GM12878 (cell line): ENCODE measurements at regions not wholly inside any gene's neighbourhood (a gene's known extent, or its start where the extent isn't known, plus 50 kb on each side); places are given as distances from the start of the nearest gene placed in this dataset.

ENCODE experiments used
- POLR2A ChIP-seq: IDR thresholded peaks from 2 replicates; pipeline ENCODE4 v1.6.1; 2011; ENCODE audit warnings: low read depth, mild to moderate bottlenecking, low read length
- TF ChIP-seq, protein P1 (sequence below): IDR thresholded peaks from 2 replicates; pipeline ENCODE4 v1.6.1; 2012; ENCODE audit warnings: low read depth, low read length, improper control_type of control experiment

DNA sequence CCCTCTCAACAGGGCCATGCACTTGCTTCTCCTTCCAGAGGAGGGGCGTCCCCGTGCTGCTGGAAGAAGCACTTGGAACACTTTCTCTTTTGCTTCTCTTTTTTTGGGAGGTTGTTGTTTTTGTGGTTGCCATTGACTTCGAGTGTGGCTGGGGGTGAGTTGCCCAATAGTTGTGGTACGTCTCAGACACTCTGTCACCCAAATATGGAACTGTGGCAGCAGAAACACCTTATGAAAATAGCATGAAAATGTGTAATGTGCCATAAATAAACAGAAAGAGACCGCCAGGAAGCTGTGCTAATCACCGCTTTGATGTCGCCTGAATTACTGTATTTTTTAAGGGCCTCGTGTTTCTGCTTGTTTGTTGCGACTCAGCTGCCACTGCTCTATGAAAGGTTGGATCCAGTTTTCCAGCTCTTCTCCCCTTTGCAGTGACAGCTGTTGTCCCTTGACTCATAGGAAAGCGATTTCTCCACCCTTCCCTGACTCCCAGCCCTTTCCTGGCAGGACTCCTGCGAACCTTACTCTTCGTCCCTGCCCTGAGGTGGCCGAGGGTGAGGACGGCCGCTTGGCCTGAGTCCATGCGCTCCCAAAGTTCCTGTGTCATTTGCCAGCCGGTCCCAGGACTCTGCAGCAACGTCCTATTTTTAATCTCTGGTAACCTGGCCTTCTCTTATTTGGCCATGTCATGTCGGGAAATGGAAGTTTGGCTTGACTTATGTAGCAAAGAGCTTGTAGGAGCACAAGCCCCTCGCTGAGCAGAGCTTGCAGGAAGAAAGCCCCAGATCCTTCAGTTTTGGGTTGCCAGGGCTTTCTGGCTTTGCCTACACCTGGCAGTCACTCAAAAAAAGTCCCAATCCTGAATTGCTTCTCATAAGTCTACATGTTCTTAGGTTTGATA lies 694.6 kb downstream of the QKI start:
- TF ChIP-seq, protein P1, sequence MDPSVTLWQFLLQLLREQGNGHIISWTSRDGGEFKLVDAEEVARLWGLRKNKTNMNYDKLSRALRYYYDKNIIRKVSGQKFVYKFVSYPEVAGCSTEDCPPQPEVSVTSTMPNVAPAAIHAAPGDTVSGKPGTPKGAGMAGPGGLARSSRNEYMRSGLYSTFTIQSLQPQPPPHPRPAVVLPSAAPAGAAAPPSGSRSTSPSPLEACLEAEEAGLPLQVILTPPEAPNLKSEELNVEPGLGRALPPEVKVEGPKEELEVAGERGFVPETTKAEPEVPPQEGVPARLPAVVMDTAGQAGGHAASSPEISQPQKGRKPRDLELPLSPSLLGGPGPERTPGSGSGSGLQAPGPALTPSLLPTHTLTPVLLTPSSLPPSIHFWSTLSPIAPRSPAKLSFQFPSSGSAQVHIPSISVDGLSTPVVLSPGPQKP, result no peak
- TF ChIP-seq POLR2A, result no peak
